HepG2 (cell line): ENCODE measurements at regions not wholly inside any gene's neighbourhood (a gene's known extent, or its start where the extent isn't known, plus 50 kb on each side); places are given as distances from the start of the nearest gene placed in this dataset.

Experiments
- ATAC-seq: fragments of 200-7000 bp; cut with Tn5 transposase; 3 replicates; pipeline ENCODE4 v1.9.1; 2020; ENCODE audit warnings: mild to moderate bottlenecking, moderate library complexity
- BruUV-seq: library from RNA; stranded (reverse); fragments of 400-500 nt; replicated peaks from 2 replicates; lab custom pipeline; 2021; lab: Mats Ljungman, UMichigan
- CTCF ChIA-PET: fragments of 300-600 bp; formaldehyde crosslinking; extraction: SDS; loops from one replicate; lab custom pipeline; 2021; ENCODE audit warnings: low total read pairs, inconsistent platforms, low intra/inter-chr PET ratio; lab: Yijun Ruan, JAX
- POLR2A ChIA-PET: fragments of 350-600 bp; sonication (Branson Sonifier 250); formaldehyde crosslinking; loops from one replicate; lab custom pipeline; 2020; ENCODE audit warnings: antibody characterized with exemption, inconsistent platforms; lab: Yijun Ruan, JAX
- DNase-seq: peaks from one replicate; pipeline ENCODE4 v3.0.0-alpha.2; 2015; ENCODE audit warnings: low spot score
- FAIRE-seq: peaks from 3 replicates; lab custom pipeline; 2011; peaks lifted over from hg19 to GRCh38; lab: Jason Lieb, UNC
- H2AFZ ChIP-seq: one replicate; pipeline ENCODE4 v1.6.1; 2011; ENCODE audit warnings: low read length, inconsistent platforms
- H3K27ac ChIP-seq: fragments of 300-600 bp; 3 replicates; pipeline ENCODE4 v1.8.0; 2011; ENCODE audit warnings: mixed run types, mild to moderate bottlenecking, mixed read lengths, low read length, inconsistent platforms; ENCODE audit not compliant: insufficient read depth; ENCODE audit errors: extremely low read length
- H3K27me3 ChIP-seq, 2 experiments: fragments of 200-600 bp in 1 of 2; 2 replicates in 1 of 2; 3 replicates in 1 of 2; pipeline versions ENCODE4 v1.6.0 to v1.8.0; 2011; ENCODE audit warnings: low read length in 2 of 2, mild to moderate bottlenecking in 2 of 2, moderate library complexity in 2 of 2, inconsistent platforms in 1 of 2; ENCODE audit not compliant: insufficient read depth in 2 of 2, control insufficient read depth in 1 of 2
- H3K36me3 ChIP-seq, 2 experiments: fragments of 200-600 bp in 1 of 2; replicated peaks in 1 of 2; 2 replicates in 1 of 2; 3 replicates in 1 of 2; pipeline versions ENCODE4 v1.5.1 to v1.8.0; 2011; ENCODE audit warnings: low read length in 2 of 2, inconsistent platforms in 1 of 2; ENCODE audit not compliant: insufficient read depth in 2 of 2, control insufficient read depth in 1 of 2
- H3K4me1 ChIP-seq: 2 replicates; pipeline ENCODE4 v1.5.1; 2012; ENCODE audit warnings: low read length, inconsistent platforms; ENCODE audit not compliant: insufficient read depth
- H3K4me2 ChIP-seq: 2 replicates; pipeline ENCODE4 v1.6.0; 2011; ENCODE audit warnings: low read depth, low read length, inconsistent platforms
- H3K4me3 ChIP-seq, 3 experiments: fragments of 200-600 bp in 1 of 3; sonication (generic), shearing (Covaris generic) in 1 of 3; replicated peaks in 1 of 3; 2 replicates each; pipeline ENCODE4 v1.5.1; 2011 to 2016; ENCODE audit warnings: low read length in 3 of 3, inconsistent platforms in 2 of 3, low read depth in 2 of 3, mild to moderate bottlenecking in 2 of 3, control low read depth in 1 of 3, mixed read lengths in 1 of 3; ENCODE audit not compliant: insufficient read depth in 1 of 3
- H3K79me2 ChIP-seq: one replicate; pipeline ENCODE4 v1.6.1; 2011; ENCODE audit warnings: low read length, inconsistent platforms; ENCODE audit not compliant: insufficient read depth
- H3K9ac ChIP-seq: 2 replicates; pipeline ENCODE4 v1.6.0; 2011; ENCODE audit warnings: mild to moderate bottlenecking, low read depth, low read length, inconsistent platforms; ENCODE audit not compliant: insufficient read depth
- H3K9me3 ChIP-seq: 2 replicates; pipeline ENCODE4 v1.5.1; 2012; ENCODE audit warnings: mild to moderate bottlenecking, low read length
- H4K20me1 ChIP-seq: 2 replicates; pipeline ENCODE4 v1.6.0; 2011; ENCODE audit warnings: inconsistent platforms, mild to moderate bottlenecking, low read length, moderate library complexity; ENCODE audit not compliant: insufficient read depth
- CREB1 ChIP-seq, 2 experiments: fragments of 450-650 bp in 1 of 2; IDR thresholded peaks; 2 replicates each; pipeline ENCODE4 v1.6.1; 2016 to 2017; ENCODE audit warnings: control low read depth in 1 of 2, mild to moderate bottlenecking in 1 of 2, missing compliant biosample characterization in 1 of 2, missing genetic modification characterization in 1 of 2
- PRDM15 ChIP-seq: sonication (generic); formaldehyde crosslinking; IDR thresholded peaks from 2 replicates; pipeline ENCODE4 v1.4.0; 2020; ENCODE audit warnings: missing genetic modification reagents
- TFE3 ChIP-seq: IDR thresholded peaks from 2 replicates; pipeline ENCODE4 v1.6.1; 2016
- WGBS: methylation state at CpG from one replicate; pipeline ENCODE4 v1.1.6; 2017; ENCODE audit warnings: low lambda C conversion rate; 5-methylcytosine and 5-hydroxymethylcytosine counted together
- in situ Hi-C: cut with HindIII; loops from 2 replicates; pipeline ENCODE4 v1.10.0; 2017; ENCODE audit warnings: low pct_unique_long_range_greater_than_20kb; ENCODE audit not compliant: extremely low pct_ligation_motif_present
- intact Hi-C: fragments of 100-400 bp; cut with micrococcal nuclease; formaldehyde crosslinking; loops from one replicate; pipeline ENCODE4 v1.10.0; 2022; ENCODE audit not compliant: unreplicated experiment
- TF ChIP-seq, protein P1 (sequence below): sonication (generic); formaldehyde crosslinking; IDR thresholded peaks from 2 replicates; pipeline ENCODE4 v1.4.0; 2020; ENCODE audit warnings: missing genetic modification reagents, mild to moderate bottlenecking, borderline replicate concordance

- TF ChIP-seq TFE3 (CRISPR knock-in tag) (no peak), PRDM15 (CRISPR knock-in tag) (no peak), CREB1 (IDR thresholded peaks at IDR 0.05) (no peak), CREB1 (CRISPR knock-in tag; IDR thresholded peaks at IDR 0.05) (no peak)
- TF ChIP-seq, protein P1, sequence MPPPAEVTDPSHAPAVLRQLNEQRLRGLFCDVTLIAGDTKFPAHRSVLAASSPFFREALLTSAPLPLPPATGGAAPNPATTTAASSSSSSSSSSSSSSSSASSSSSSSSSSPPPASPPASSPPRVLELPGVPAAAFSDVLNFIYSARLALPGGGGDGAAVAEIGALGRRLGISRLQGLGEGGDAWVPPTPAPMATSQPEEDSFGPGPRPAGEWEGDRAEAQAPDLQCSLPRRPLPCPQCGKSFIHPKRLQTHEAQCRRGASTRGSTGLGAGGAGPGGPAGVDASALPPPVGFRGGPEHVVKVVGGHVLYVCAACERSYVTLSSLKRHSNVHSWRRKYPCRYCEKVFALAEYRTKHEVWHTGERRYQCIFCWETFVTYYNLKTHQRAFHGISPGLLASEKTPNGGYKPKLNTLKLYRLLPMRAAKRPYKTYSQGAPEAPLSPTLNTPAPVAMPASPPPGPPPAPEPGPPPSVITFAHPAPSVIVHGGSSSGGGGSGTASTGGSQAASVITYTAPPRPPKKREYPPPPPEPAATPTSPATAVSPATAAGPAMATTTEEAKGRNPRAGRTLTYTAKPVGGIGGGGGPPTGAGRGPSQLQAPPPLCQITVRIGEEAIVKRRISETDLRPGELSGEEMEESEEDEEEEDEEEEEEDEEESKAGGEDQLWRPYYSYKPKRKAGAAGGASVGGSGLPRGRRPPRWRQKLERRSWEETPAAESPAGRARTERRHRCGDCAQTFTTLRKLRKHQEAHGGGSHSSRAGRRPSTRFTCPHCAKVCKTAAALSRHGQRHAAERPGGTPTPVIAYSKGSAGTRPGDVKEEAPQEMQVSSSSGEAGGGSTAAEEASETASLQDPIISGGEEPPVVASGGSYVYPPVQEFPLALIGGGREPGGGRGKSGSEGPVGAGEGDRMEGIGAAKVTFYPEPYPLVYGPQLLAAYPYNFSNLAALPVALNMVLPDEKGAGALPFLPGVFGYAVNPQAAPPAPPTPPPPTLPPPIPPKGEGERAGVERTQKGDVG, result no peak
- CTCF ChIA-PET, result no interaction called here
- no peak overlapping the region for H3K27ac ChIP-seq
- no peak for ATAC-seq
- H3K27me3 ChIP-seq, result no peaks in the 10 kb centered on the region
- H3K79me2 ChIP-seq, result no peaks in the 10 kb centered on the region
- no peak for FAIRE-seq
- BruUV-seq, result no TSS peak
- H4K20me1 ChIP-seq, result no peaks in the 10 kb centered on the region
- H2AFZ ChIP-seq, result no peak overlapping the region
- POLR2A ChIA-PET, result no interaction called here
- no peak for DNase-seq
- no peak overlapping the region for H3K9ac ChIP-seq
- no peaks in the 10 kb centered on the region for H3K4me1 ChIP-seq
- no peak overlapping the region for H3K4me2 ChIP-seq
- WGBS, result 0% methylated on average over 2 of the region's 2 CpGs
- no peak overlapping the region for H3K4me3 ChIP-seq
- no peaks in the 10 kb centered on the region for H3K36me3 ChIP-seq
- in situ Hi-C loops (no loop called here), intact Hi-C loops (no loop called here)
- H3K9me3 ChIP-seq, result peaks cover 31% of the 10 kb centered on the region
Measured at GRCh38 chr11:98772893-98773292, 247.9 kb upstream of the CNTN5 start.
